ENCODE measurements at regions not wholly inside any gene's neighbourhood (a gene's known extent, or its start where the extent isn't known, plus 50 kb on each side); places are given as distances from the start of the nearest gene placed in this dataset.

DNA sequence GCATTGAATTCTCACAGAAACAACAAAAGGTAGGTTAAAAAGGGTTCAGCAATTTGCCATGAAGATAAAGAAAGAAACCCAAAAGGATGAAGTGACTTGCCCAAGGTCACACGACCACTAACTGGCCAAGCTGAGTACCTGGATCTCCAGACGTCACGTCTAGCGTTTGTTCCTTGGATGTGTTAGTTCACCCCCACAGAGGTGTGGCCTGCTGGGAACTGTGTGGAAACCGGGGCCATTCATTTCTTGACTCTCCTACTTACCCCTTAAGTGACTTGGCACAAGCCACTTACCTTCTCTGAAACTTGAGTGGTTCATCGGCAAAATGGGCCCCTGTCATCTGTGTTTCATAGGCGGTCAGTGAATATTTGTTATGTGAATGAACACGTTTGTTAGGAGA lies 244.3 kb upstream of the SLCO3A1 start:
- TF ChIP-seq TAF1 (IDR thresholded peaks at IDR 0.05; ENCODE audit: low read depth) (no peak), EGR1 (IDR thresholded peaks at IDR 0.05) (no peak), CREB1 (IDR thresholded peaks at IDR 0.05; ENCODE audit: low read depth) (no peak), EP300 (IDR thresholded peaks at IDR 0.05; ENCODE audit: borderline replicate concordance) (no peak), RAD21 (IDR thresholded peaks at IDR 0.05; ENCODE audit: low read depth) (no peak), TCF12 (IDR thresholded peaks at IDR 0.05; ENCODE audit: low read depth) (no peak), NFIC (IDR thresholded peaks at IDR 0.05) (no peak)
- TF ChIP-seq, protein P1, sequence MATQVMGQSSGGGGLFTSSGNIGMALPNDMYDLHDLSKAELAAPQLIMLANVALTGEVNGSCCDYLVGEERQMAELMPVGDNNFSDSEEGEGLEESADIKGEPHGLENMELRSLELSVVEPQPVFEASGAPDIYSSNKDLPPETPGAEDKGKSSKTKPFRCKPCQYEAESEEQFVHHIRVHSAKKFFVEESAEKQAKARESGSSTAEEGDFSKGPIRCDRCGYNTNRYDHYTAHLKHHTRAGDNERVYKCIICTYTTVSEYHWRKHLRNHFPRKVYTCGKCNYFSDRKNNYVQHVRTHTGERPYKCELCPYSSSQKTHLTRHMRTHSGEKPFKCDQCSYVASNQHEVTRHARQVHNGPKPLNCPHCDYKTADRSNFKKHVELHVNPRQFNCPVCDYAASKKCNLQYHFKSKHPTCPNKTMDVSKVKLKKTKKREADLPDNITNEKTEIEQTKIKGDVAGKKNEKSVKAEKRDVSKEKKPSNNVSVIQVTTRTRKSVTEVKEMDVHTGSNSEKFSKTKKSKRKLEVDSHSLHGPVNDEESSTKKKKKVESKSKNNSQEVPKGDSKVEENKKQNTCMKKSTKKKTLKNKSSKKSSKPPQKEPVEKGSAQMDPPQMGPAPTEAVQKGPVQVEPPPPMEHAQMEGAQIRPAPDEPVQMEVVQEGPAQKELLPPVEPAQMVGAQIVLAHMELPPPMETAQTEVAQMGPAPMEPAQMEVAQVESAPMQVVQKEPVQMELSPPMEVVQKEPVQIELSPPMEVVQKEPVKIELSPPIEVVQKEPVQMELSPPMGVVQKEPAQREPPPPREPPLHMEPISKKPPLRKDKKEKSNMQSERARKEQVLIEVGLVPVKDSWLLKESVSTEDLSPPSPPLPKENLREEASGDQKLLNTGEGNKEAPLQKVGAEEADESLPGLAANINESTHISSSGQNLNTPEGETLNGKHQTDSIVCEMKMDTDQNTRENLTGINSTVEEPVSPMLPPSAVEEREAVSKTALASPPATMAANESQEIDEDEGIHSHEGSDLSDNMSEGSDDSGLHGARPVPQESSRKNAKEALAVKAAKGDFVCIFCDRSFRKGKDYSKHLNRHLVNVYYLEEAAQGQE (IDR thresholded peaks at IDR 0.05; ENCODE audit: low read depth) = no peak
